GM23338 (cell line): ENCODE measurements at regions not wholly inside any gene's neighbourhood (a gene's known extent, or its start where the extent isn't known, plus 50 kb on each side); places are given as distances from the start of the nearest gene placed in this dataset.

Experiments used
- EZH2 ChIP-seq: fragments of 200-600 bp; sonication (generic); IDR thresholded peaks from one replicate; pipeline ENCODE4 v1.8.0; 2017; ENCODE audit warnings: antibody characterized with exemption, mild to moderate bottlenecking, low read depth; ENCODE audit not compliant: unreplicated experiment
- EZH2phosphoT487 ChIP-seq: fragments of 200-600 bp; sonication (generic); IDR thresholded peaks from one replicate; pipeline ENCODE4 v1.8.1; 2018; ENCODE audit warnings: antibody characterized with exemption; ENCODE audit not compliant: unreplicated experiment
- POLR2AphosphoS5 ChIP-seq: IDR thresholded peaks from 2 replicates; pipeline ENCODE4 v1.6.1; 2016; ENCODE audit warnings: antibody characterized with exemption, low read depth
- TF ChIP-seq, protein P1 (sequence below): fragments of 250-450 bp; sonication (Bioruptor Pico); IDR thresholded peaks from 2 replicates; pipeline ENCODE4 v1.5.0; 2020; ENCODE audit warnings: mild to moderate bottlenecking, moderate library complexity
- TF ChIP-seq, protein P2 (sequence below), 2 experiments: fragments of 200-600 bp in 1 of 2; sonication (generic) in 1 of 2; conservative IDR thresholded peaks; 2 replicates each; pipeline versions ENCODE4 v1.5.1 to v1.6.1; 2016 to 2017; ENCODE audit warnings: antibody characterized with exemption in 2 of 2, low read depth in 2 of 2, mild to moderate bottlenecking in 2 of 2, moderate library complexity in 1 of 2
- TF ChIP-seq, protein P3 (sequence below): IDR thresholded peaks from 2 replicates; pipeline ENCODE4 v1.6.1; 2016; ENCODE audit warnings: antibody characterized with exemption

DNA sequence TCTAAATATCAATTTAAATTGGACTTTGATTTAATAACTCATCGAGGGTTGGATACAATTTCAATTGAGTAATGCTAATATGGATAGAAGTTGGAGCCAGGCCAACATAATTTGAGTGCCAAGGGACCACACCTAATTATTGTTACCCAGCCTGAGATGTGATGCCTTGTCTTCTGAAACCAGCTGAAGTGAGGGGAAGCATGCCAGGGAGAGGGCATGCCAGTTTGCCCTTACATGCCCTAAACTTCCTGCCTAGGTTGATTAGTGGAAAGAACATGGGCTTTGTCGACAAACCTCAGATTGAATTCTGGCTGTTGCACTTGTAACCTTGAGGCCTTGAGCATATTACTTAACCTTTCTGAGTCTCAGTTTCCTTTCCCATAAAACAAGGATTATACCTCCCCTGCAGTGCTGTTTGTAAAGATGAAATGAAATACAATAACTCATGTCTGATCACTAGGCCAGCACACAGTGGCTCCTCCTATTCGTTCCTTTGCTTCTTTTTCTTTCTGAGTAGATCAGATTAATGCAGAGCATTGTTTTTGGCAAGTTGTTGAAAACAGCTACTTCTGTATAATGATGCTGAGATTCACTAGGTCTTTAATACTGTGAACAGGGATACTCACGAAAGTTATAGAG, 412.8 kb downstream of the TLE4 start (continued):
- TF ChIP-seq, protein P1, sequence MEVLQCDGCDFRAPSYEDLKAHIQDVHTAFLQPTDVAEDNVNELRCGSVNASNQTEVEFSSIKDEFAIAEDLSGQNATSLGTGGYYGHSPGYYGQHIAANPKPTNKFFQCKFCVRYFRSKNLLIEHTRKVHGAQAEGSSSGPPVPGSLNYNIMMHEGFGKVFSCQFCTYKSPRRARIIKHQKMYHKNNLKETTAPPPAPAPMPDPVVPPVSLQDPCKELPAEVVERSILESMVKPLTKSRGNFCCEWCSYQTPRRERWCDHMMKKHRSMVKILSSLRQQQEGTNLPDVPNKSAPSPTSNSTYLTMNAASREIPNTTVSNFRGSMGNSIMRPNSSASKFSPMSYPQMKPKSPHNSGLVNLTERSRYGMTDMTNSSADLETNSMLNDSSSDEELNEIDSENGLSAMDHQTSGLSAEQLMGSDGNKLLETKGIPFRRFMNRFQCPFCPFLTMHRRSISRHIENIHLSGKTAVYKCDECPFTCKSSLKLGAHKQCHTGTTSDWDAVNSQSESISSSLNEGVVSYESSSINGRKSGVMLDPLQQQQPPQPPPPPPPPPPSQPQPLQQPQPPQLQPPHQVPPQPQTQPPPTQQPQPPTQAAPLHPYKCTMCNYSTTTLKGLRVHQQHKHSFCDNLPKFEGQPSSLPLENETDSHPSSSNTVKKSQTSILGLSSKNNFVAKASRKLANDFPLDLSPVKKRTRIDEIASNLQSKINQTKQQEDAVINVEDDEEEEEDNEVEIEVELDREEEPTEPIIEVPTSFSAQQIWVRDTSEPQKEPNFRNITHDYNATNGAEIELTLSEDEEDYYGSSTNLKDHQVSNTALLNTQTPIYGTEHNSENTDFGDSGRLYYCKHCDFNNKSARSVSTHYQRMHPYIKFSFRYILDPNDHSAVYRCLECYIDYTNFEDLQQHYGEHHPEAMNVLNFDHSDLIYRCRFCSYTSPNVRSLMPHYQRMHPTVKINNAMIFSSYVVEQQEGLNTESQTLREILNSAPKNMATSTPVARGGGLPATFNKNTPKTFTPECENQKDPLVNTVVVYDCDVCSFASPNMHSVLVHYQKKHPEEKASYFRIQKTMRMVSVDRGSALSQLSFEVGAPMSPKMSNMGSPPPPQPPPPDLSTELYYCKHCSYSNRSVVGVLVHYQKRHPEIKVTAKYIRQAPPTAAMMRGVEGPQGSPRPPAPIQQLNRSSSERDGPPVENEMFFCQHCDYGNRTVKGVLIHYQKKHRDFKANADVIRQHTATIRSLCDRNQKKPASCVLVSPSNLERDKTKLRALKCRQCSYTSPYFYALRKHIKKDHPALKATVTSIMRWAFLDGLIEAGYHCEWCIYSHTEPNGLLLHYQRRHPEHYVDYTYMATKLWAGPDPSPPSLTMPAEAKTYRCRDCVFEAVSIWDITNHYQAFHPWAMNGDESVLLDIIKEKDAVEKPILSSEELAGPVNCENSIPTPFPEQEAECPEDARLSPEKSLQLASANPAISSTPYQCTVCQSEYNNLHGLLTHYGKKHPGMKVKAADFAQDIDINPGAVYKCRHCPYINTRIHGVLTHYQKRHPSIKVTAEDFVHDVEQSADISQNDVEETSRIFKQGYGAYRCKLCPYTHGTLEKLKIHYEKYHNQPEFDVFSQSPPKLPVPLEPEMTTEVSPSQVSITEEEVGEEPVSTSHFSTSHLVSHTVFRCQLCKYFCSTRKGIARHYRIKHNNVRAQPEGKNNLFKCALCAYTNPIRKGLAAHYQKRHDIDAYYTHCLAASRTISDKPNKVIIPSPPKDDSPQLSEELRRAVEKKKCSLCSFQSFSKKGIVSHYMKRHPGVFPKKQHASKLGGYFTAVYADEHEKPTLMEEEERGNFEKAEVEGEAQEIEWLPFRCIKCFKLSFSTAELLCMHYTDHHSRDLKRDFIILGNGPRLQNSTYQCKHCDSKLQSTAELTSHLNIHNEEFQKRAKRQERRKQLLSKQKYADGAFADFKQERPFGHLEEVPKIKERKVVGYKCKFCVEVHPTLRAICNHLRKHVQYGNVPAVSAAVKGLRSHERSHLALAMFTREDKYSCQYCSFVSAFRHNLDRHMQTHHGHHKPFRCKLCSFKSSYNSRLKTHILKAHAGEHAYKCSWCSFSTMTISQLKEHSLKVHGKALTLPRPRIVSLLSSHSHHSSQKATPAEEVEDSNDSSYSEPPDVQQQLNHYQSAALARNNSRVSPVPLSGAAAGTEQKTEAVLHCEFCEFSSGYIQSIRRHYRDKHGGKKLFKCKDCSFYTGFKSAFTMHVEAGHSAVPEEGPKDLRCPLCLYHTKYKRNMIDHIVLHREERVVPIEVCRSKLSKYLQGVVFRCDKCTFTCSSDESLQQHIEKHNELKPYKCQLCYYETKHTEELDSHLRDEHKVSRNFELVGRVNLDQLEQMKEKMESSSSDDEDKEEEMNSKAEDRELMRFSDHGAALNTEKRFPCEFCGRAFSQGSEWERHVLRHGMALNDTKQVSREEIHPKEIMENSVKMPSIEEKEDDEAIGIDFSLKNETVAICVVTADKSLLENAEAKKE (CRISPR knock-in tag) = no peak
- TF ChIP-seq POLR2AphosphoS5 (no peak), EZH2phosphoT487 (no peak), EZH2 (no peak)
- TF ChIP-seq, protein P2, sequence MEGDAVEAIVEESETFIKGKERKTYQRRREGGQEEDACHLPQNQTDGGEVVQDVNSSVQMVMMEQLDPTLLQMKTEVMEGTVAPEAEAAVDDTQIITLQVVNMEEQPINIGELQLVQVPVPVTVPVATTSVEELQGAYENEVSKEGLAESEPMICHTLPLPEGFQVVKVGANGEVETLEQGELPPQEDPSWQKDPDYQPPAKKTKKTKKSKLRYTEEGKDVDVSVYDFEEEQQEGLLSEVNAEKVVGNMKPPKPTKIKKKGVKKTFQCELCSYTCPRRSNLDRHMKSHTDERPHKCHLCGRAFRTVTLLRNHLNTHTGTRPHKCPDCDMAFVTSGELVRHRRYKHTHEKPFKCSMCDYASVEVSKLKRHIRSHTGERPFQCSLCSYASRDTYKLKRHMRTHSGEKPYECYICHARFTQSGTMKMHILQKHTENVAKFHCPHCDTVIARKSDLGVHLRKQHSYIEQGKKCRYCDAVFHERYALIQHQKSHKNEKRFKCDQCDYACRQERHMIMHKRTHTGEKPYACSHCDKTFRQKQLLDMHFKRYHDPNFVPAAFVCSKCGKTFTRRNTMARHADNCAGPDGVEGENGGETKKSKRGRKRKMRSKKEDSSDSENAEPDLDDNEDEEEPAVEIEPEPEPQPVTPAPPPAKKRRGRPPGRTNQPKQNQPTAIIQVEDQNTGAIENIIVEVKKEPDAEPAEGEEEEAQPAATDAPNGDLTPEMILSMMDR (conservative IDR thresholded peaks at IDR 0.05; ENCODE audit: low read depth in 2 of 2) = no peak
- TF ChIP-seq, protein P3, sequence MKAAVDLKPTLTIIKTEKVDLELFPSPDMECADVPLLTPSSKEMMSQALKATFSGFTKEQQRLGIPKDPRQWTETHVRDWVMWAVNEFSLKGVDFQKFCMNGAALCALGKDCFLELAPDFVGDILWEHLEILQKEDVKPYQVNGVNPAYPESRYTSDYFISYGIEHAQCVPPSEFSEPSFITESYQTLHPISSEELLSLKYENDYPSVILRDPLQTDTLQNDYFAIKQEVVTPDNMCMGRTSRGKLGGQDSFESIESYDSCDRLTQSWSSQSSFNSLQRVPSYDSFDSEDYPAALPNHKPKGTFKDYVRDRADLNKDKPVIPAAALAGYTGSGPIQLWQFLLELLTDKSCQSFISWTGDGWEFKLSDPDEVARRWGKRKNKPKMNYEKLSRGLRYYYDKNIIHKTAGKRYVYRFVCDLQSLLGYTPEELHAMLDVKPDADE = no peak
